Activated effector memory CD4-positive, alpha-beta T cell treated with Interleukin-2 at 50 U/mL for 16 hours (primary cell): ENCODE measurements at regions not wholly inside any gene's neighbourhood (a gene's known extent, or its start where the extent isn't known, plus 50 kb on each side); places are given as distances from the start of the nearest gene placed in this dataset.
"Not testable (repeated sequence)": the region's sequence is repeated elsewhere in the genome, so short reads cannot be mapped to it uniquely, and the experiment has no call there.

Source experiments
- DNase-seq: peaks from one replicate; pipeline ENCODE4 v3.0.0-alpha.2; 2020

- not testable (repeated sequence) for DNase-seq
Measured at GRCh38 chr6:26720663-26721218, 61.2 kb upstream of the ZNF322 start.

GRCh38 chr6:26730019-26730766, 70.6 kb upstream of the ZNF322 start:
- DNase-seq = not testable (repeated sequence)

- DNase-seq = not testable (repeated sequence)
Measured at GRCh38 chr6:26734776-26735472, 75.4 kb upstream of the ZNF322 start.

- no peak for DNase-seq
Measured at GRCh38 chr6:26739811-26740210, 80.3 kb upstream of the ZNF322 start.

- DNase-seq = no peak
Measured at GRCh38 chr6:26743157-26743821, 83.7 kb upstream of the ZNF322 start.

GRCh38 chr6:26743941-26744699, 84.6 kb upstream of the ZNF322 start:
- no peak for DNase-seq

GRCh38 chr6:26744837-26745282, 85.3 kb upstream of the ZNF322 start:
- DNase-seq = not testable (repeated sequence)

- not testable (repeated sequence) for DNase-seq
Measured at GRCh38 chr6:26745964-26746363, 86.4 kb upstream of the ZNF322 start.

- not testable (repeated sequence) for DNase-seq
Measured at GRCh38 chr6:26749126-26749758, 89.7 kb upstream of the ZNF322 start.

GRCh38 chr6:26749759-26750126, 90.2 kb upstream of the ZNF322 start:
- not testable (repeated sequence) for DNase-seq

GRCh38 chr6:26754212-26754611, 94.7 kb upstream of the ZNF322 start:
- no peak for DNase-seq

GRCh38 chr6:26754801-26755200, 95.3 kb upstream of the ZNF322 start:
- DNase-seq = not testable (repeated sequence)

GRCh38 chr6:26756067-26756805, 96.7 kb upstream of the ZNF322 start:
- DNase-seq = not testable (repeated sequence)

- not testable (repeated sequence) for DNase-seq
Measured at GRCh38 chr6:26766203-26766902, 106.8 kb upstream of the ZNF322 start.

GRCh38 chr6:26770941-26771666, 111.6 kb upstream of the ZNF322 start:
- DNase-seq = not testable (repeated sequence)

GRCh38 chr6:26773414-26773813, 113.9 kb upstream of the ZNF322 start:
- DNase-seq = not testable (repeated sequence)

- DNase-seq = not testable (repeated sequence)
Measured at GRCh38 chr6:26780563-26780962, 121.0 kb upstream of the ZNF322 start.

GRCh38 chr6:26795474-26796307, 136.1 kb upstream of the ZNF322 start:
- not testable (repeated sequence) for DNase-seq
